Neuronal stem cell (in vitro differentiated cells): ENCODE measurements at regions not wholly inside any gene's neighbourhood (a gene's known extent, or its start where the extent isn't known, plus 50 kb on each side); places are given as distances from the start of the nearest gene placed in this dataset.

Source experiments
- DNase-seq: peaks from one replicate; pipeline ENCODE4 v3.0.0-alpha.2; 2013; ENCODE audit warnings: low spot score
- H2AFZ ChIP-seq: one replicate; pipeline ENCODE4 v1.6.1; 2013; ENCODE audit warnings: mild to moderate bottlenecking, low read length, inconsistent platforms
- H2AK5ac ChIP-seq: 2 replicates; pipeline ENCODE4 v1.6.1; 2013; ENCODE audit warnings: low read depth, mild to moderate bottlenecking, inconsistent platforms, low read length, moderate library complexity, mixed read lengths
- H2BK120ac ChIP-seq: 2 replicates; pipeline ENCODE4 v1.6.1; 2013; ENCODE audit warnings: low read depth, mild to moderate bottlenecking, inconsistent platforms, low read length, moderate library complexity, mixed read lengths
- H2BK12ac ChIP-seq: one replicate; pipeline ENCODE4 v1.6.1; 2013; ENCODE audit warnings: low read length, inconsistent platforms
- H2BK15ac ChIP-seq: 2 replicates; pipeline ENCODE4 v1.6.1; 2013; ENCODE audit warnings: mild to moderate bottlenecking, low read length, inconsistent platforms, mixed read lengths
- H2BK5ac ChIP-seq: one replicate; pipeline ENCODE4 v1.6.1; 2013; ENCODE audit warnings: inconsistent platforms, mild to moderate bottlenecking, low read length, moderate library complexity
- H3K14ac ChIP-seq: one replicate; pipeline ENCODE4 v1.6.1; 2013; ENCODE audit warnings: low read length, inconsistent platforms
- H3K18ac ChIP-seq: 2 replicates; pipeline ENCODE4 v1.6.1; 2013; ENCODE audit warnings: low read length, inconsistent platforms
- H3K23ac ChIP-seq: 2 replicates; pipeline ENCODE4 v1.6.1; 2013; ENCODE audit warnings: low read depth, mild to moderate bottlenecking, mixed read lengths, low read length, inconsistent platforms; ENCODE audit not compliant: poor library complexity
- H3K27ac ChIP-seq: replicated peaks from 3 replicates; pipeline ENCODE4 v1.5.1; 2013; ENCODE audit warnings: low read length, inconsistent platforms
- H3K27me3 ChIP-seq, 3 experiments: 2 replicates each; pipeline ENCODE4 v1.6.1; 2013; ENCODE audit warnings: low read length in 3 of 3, mild to moderate bottlenecking in 2 of 3, inconsistent platforms in 1 of 3, low read depth in 1 of 3, mixed read lengths in 1 of 3, moderate library complexity in 1 of 3; ENCODE audit not compliant: control insufficient read depth in 3 of 3, insufficient read depth in 3 of 3
- H3K36me3 ChIP-seq, 2 donors: replicated peaks in 1 of 2; 2 replicates each; pipeline ENCODE4 v1.6.1; 2013; ENCODE audit warnings: low read length in 2 of 2; ENCODE audit not compliant: control insufficient read depth in 2 of 2, insufficient read depth in 2 of 2
- H3K4ac ChIP-seq: 2 replicates; pipeline ENCODE4 v1.6.1; 2013; ENCODE audit warnings: inconsistent platforms, mild to moderate bottlenecking, low read length, moderate library complexity
- H3K4me1 ChIP-seq, 2 donors: 1 replicate in 1 of 2; 2 replicates in 1 of 2; pipeline ENCODE4 v1.6.1; 2013; ENCODE audit warnings: low read length in 2 of 2, low read depth in 1 of 2; ENCODE audit not compliant: control insufficient read depth in 2 of 2, insufficient read depth in 1 of 2
- H3K4me2 ChIP-seq: one replicate; pipeline ENCODE4 v1.6.1; 2013; ENCODE audit warnings: mild to moderate bottlenecking, low read length, inconsistent platforms; ENCODE audit not compliant: insufficient read depth, poor library complexity, severe bottlenecking
- H3K4me3 ChIP-seq, 2 donors: 2 replicates each; pipeline ENCODE4 v1.5.1; 2013; ENCODE audit warnings: low read length in 2 of 2, mild to moderate bottlenecking in 2 of 2, inconsistent platforms in 1 of 2, moderate library complexity in 1 of 2
- H3K79me1 ChIP-seq: one replicate; pipeline ENCODE4 v1.6.1; 2013; ENCODE audit warnings: low read depth, mild to moderate bottlenecking, inconsistent platforms, low read length, moderate library complexity
- H3K9ac ChIP-seq: one replicate; pipeline ENCODE4 v1.6.1; 2013; ENCODE audit warnings: mild to moderate bottlenecking, low read depth, low read length, inconsistent platforms; ENCODE audit not compliant: poor library complexity
- H3K9me3 ChIP-seq, 2 donors: replicated peaks in 1 of 2; 2 replicates each; pipeline versions ENCODE3 to v1.6.1; 2013; ENCODE audit warnings: low read length in 2 of 2, mild to moderate bottlenecking in 2 of 2, inconsistent platforms in 1 of 2, low read depth in 1 of 2, mixed read lengths in 1 of 2, moderate library complexity in 1 of 2; ENCODE audit not compliant: control insufficient read depth in 2 of 2, insufficient read depth in 1 of 2
- H4K8ac ChIP-seq: one replicate; pipeline ENCODE4 v1.6.1; 2013; ENCODE audit warnings: low read depth, mild to moderate bottlenecking, inconsistent platforms, low read length, moderate library complexity
- H4K91ac ChIP-seq: one replicate; pipeline ENCODE4 v1.6.1; 2013; ENCODE audit warnings: low read length, low read depth, mild to moderate bottlenecking, inconsistent platforms; ENCODE audit not compliant: poor library complexity
- WGBS, 2 donors: extraction: QIAGEN DNeasy Blood & Tissue Kit; methylation state at CpG; one replicate each; pipeline ENCODE4 v1.1.7; 2013; ENCODE audit warnings: missing lambda C conversion rate in 2 of 2, mixed read lengths in 1 of 2; ENCODE audit not compliant: insufficient read length in 2 of 2, insufficient replicate concordance in 1 of 2; ENCODE audit errors: extremely low coverage in 2 of 2; 5-methylcytosine and 5-hydroxymethylcytosine counted together

DNA sequence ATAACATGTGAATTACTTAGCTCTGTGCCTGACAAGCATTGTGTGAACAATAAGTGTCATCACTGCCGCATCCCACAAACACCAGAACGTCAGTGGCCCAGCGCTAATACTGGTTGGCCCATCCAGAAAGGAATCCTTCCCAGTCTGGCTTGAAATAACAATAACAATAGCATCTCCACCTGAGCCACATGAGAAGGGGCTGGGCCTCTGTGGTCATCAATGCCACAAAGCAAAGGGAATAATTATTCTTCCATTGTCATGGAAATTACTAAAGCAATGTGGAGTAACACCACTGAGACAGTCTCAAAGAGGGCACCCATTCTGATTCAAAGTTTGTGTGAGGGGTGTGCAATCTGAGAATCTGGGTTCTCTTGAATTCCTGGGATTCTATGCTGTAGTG, 105.7 kb upstream of the INHBA start:
- Histone ChIP-seq H2AK5ac (no peak overlapping the region), H3K9me3 (no peaks in the 10 kb centered on the region), H3K4me1 (peaks cover 3 to 4% of the 10 kb centered on the region in 2 donors), H3K27ac (no peak overlapping the region), H3K4ac (no peak overlapping the region), H4K91ac (no peak overlapping the region), H3K27me3 (no peaks in the 10 kb centered on the region), H2AFZ (no peak overlapping the region), H2BK120ac (no peak overlapping the region), H3K14ac (no peak overlapping the region), H2BK12ac (no peak overlapping the region), H3K36me3 (no peaks in the 10 kb centered on the region), H3K79me1 (no peaks in the 10 kb centered on the region), H3K4me2 (no peak overlapping the region), H2BK5ac (no peak overlapping the region), H4K8ac (no peak overlapping the region), H2BK15ac (no peak overlapping the region), H3K9ac (no peak overlapping the region), H3K4me3 (no peak overlapping the region), H3K23ac (no peak overlapping the region), H3K18ac (no peak overlapping the region)
- no peak for DNase-seq
- no CpG with 5 or more reads among the region's 3 CpGs for WGBS, 2 donors

DNA sequence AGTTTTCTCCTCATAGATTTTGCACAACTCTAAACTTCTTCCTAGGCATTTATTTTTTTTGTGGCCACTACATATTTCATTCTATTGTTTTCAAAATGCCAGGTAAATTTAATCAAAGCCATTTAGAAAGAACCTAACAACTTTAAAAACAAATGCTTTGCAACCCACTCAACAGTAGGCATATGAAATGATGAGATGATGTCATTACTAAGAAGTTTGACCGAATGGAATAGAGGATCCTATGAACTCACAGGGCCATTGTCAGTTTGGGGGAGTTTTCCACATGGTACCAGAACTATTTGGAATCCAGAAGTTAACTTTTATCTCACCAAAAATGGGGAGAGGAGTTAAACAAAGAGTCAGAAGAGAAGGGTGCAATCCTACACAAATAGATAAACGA, 100.7 kb upstream of the INHBA start:
- no peak overlapping the region for H2BK5ac ChIP-seq
- no peaks in the 10 kb centered on the region for H3K79me1 ChIP-seq
- H3K14ac ChIP-seq: no peak overlapping the region
- H2AK5ac ChIP-seq: no peak overlapping the region
- no peak overlapping the region for H2BK12ac ChIP-seq
- no peak overlapping the region for H2BK15ac ChIP-seq
- peaks cover 0 to 4% of the 10 kb centered on the region in 2 donors for H3K4me1 ChIP-seq
- peaks cover 0 to under 1% (median 0%) of the 10 kb centered on the region in 3 experiments for H3K27me3 ChIP-seq
- DNase-seq: no peak
- no peak overlapping the region for H3K4me3 ChIP-seq
- no peaks in the 10 kb centered on the region for H3K9me3 ChIP-seq
- no peak overlapping the region for H3K9ac ChIP-seq
- no CpG with 5 or more reads among the region's 2 CpGs for WGBS, 2 donors
- no peak overlapping the region for H3K4ac ChIP-seq
- H3K18ac ChIP-seq: no peak overlapping the region
- H4K91ac ChIP-seq: no peak overlapping the region
- H2AFZ ChIP-seq: no peak overlapping the region
- no peak overlapping the region for H3K23ac ChIP-seq
- no peak overlapping the region for H3K27ac ChIP-seq
- no peak overlapping the region for H2BK120ac ChIP-seq
- no peak overlapping the region for H3K4me2 ChIP-seq
- no peaks in the 10 kb centered on the region for H3K36me3 ChIP-seq
- no peak overlapping the region for H4K8ac ChIP-seq

- Histone ChIP-seq H2BK12ac (no peak overlapping the region), H3K9ac (no peak overlapping the region), H3K18ac (no peak overlapping the region), H3K4me1 (no peaks in the 10 kb centered on the region), H3K27me3 (peaks cover 0 to 6% (median 2%) of the 10 kb centered on the region in 3 experiments), H3K79me1 (no peaks in the 10 kb centered on the region), H3K9me3 (no peaks in the 10 kb centered on the region), H2BK5ac (no peak overlapping the region), H3K14ac (no peak overlapping the region), H2BK120ac (no peak overlapping the region), H3K4me3 (no peak overlapping the region), H4K8ac (no peak overlapping the region), H2AFZ (no peak overlapping the region), H2AK5ac (no peak overlapping the region), H3K27ac (no peak overlapping the region), H3K4me2 (no peak overlapping the region), H4K91ac (no peak overlapping the region), H3K4ac (no peak overlapping the region), H3K23ac (no peak overlapping the region), H2BK15ac (no peak overlapping the region), H3K36me3 (no peaks in the 10 kb centered on the region)
- DNase-seq: no peak
Observed at GRCh38 chr7:41796331-41796730, 93.4 kb upstream of the INHBA start.

DNA sequence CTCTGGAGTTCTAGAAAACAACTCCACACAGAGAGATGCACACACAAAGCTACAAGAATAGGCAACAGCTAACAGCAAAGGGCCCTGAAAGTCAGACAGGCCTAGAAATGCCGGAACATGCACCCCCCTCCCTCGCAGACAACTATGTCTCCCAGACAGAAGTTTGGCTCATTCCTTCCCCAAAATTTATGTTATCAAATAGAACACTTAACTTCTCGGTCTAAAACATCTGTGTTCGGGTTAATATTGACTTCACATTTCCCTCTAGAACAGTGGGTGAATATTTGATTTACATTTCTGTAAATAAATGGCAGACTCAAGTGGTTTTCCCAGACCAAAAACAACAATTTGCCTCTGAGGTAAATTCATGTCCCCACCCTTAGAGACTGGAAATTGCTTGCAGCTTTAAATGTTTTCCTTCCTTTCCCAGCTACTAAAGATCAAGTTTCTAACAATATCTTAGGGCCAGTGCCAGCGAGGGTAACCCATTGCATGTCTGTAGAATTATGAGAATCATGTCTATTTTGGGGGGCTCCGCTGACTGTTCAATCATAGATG, 92.5 kb upstream of the INHBA start:
- Histone ChIP-seq H3K23ac (no peak overlapping the region), H4K91ac (no peak overlapping the region), H3K27ac (no peak overlapping the region), H2BK12ac (no peak overlapping the region), H2BK5ac (no peak overlapping the region), H3K4me3 (no peak overlapping the region), H2AFZ (no peak overlapping the region), H3K14ac (no peak overlapping the region), H3K4me1 (no peaks in the 10 kb centered on the region), H3K27me3 (peaks cover 0 to 6% (median 2%) of the 10 kb centered on the region in 3 experiments), H3K36me3 (no peaks in the 10 kb centered on the region), H4K8ac (no peak overlapping the region), H3K9ac (no peak overlapping the region), H3K9me3 (no peaks in the 10 kb centered on the region), H2BK15ac (no peak overlapping the region), H3K4ac (no peak overlapping the region), H2BK120ac (no peak overlapping the region), H3K4me2 (no peak overlapping the region), H2AK5ac (no peak overlapping the region), H3K79me1 (no peaks in the 10 kb centered on the region), H3K18ac (no peak overlapping the region)
- no CpG with 5 or more reads among the region's 6 CpGs for WGBS, 2 donors
- no peak for DNase-seq
